ENCODE measurements at regions not wholly inside any gene's neighbourhood (a gene's known extent, or its start where the extent isn't known, plus 50 kb on each side); places are given as distances from the start of the nearest gene placed in this dataset.

DNA sequence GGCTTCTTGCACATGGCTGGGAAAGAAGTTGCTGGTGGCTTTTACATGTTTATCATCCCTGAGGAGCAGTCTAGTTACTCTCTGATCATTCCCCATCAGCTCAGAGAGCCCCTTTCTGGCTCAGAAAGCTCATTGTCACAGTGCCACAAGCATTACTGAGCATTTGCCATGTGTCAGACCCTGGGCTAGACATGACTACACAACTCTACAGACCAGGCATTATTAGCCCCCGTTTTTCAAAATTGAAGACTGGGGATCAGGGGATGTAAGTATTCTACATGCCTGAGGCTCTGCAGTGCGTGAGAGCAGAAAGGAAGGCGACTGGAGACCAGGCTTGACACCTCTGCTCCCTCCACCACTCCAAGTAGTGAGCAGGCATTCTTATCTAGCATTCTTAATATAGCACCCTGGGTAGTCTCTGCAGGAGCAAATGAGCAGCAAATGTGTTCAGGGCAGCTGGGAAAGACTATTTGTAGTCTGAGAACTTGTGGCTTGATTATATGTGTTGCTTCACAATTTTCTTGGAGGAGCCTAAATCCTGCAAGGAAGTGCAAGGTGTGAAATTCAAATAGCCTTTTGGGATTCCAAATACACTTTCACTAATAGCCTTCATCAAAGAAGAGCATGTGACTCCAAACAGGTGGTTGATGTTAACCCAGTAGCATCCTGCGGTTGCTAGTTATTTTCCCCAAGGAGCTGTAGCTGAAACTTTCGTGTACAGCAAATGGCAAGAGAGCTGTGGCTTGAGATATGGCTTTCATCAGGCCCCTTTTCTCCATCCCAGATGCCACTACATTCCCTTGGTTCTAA is 143.2 kb downstream of the DDX1 start:
- peak overlapping the region in 9 of 11 experiments; percentile 6 to 87 (median 66); a peak in 16 of 22 replicates for H3K4me2 ChIP-seq

DNA sequence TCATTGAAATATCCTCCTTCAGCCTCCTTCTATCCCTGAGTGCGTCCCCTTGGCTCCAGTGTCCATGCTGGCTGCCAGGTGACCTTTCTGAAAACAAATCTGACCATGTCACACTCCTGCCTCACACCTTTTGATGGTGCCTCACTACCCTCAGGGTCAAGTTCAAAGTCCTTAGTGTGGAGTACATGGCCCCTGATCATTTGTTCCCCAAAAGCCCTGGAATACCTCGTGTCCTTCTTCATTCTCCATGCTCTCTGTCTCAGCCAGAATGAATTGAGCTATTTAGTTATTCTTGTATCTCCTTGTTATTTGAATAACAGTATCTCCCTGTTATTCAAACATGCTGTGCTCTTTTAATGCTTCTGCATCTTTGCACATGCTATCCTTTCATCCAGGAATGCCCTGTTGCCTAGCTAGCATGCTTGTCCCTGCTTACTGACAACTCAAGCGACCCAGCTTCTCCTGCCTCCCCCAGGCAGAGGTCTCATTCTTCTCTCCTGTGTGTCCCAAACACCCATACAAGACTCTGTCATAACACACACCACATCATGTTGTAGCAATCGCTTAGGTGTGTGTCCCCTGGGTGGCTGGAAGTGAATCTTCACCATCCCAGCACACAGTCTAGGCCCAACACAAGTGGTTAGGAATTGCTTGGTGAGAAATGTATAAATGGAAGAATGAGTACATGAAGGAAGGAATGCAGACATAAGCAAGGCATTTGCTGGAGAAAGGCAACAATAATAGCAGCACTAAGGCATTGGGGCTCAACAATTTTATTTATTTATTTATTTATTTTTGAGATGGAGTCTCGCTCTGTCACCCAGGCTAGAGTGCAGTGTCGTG is 144.0 kb downstream of the DDX1 start:
- Histone ChIP-seq H4K20me1 (peaks cover 0 to 9% (median 0%) of the 10 kb centered on the region in 11 experiments; a peak in 4 of 22 replicates), H3K4me2 (peak overlapping the region in 9 of 11 experiments; percentile 6 to 87 (median 66); a peak in 16 of 22 replicates), H3K27ac (no peak overlapping the region), H3K9me3 (replicated peaks in 1 of 11) (peaks cover 0 to 16% (median 0%) of the 10 kb centered on the region in 11 experiments; a peak in 5 of 22 replicates), H3K4me3 (no peak overlapping the region), H3K9ac (no peak overlapping the region), H3K27me3 (peaks cover 0 to 7% (median 0%) of the 10 kb centered on the region in 11 experiments; a peak in 1 of 22 replicates), H3K36me3 (no peaks in the 10 kb centered on the region), H3K4me1 (peaks cover 21 to 54% (median 48%) of the 10 kb centered on the region in 10 experiments)
- TF ChIP-seq Cebpa-rat (IDR thresholded peaks at IDR 0.05): no peak

More for the DNA sequence above, 143.2 kb downstream of the DDX1 start:
- peaks cover 0 to 13% (median 0%) of the 10 kb centered on the region in 11 experiments; a peak in 4 of 22 replicates for H4K20me1 ChIP-seq
- H3K4me1 ChIP-seq: peaks cover 30 to 62% (median 56%) of the 10 kb centered on the region in 10 experiments
- no peak overlapping the region for H3K9ac ChIP-seq
- no peak overlapping the region for H3K4me3 ChIP-seq
- H3K27me3 ChIP-seq: peaks cover 0 to 7% (median 0%) of the 10 kb centered on the region in 11 experiments; a peak in 1 of 22 replicates
- peaks cover 0 to 14% (median 0%) of the 10 kb centered on the region in 11 experiments; a peak in 4 of 22 replicates for H3K9me3 ChIP-seq (replicated peaks in 1 of 11)
- no peaks in the 10 kb centered on the region for H3K36me3 ChIP-seq
- peak in 1 of 11 experiments; percentile 16; a peak in 1 of 22 replicates for TF ChIP-seq Cebpa-rat (IDR thresholded peaks at IDR 0.05)
- H3K27ac ChIP-seq: no peak overlapping the region

DNA sequence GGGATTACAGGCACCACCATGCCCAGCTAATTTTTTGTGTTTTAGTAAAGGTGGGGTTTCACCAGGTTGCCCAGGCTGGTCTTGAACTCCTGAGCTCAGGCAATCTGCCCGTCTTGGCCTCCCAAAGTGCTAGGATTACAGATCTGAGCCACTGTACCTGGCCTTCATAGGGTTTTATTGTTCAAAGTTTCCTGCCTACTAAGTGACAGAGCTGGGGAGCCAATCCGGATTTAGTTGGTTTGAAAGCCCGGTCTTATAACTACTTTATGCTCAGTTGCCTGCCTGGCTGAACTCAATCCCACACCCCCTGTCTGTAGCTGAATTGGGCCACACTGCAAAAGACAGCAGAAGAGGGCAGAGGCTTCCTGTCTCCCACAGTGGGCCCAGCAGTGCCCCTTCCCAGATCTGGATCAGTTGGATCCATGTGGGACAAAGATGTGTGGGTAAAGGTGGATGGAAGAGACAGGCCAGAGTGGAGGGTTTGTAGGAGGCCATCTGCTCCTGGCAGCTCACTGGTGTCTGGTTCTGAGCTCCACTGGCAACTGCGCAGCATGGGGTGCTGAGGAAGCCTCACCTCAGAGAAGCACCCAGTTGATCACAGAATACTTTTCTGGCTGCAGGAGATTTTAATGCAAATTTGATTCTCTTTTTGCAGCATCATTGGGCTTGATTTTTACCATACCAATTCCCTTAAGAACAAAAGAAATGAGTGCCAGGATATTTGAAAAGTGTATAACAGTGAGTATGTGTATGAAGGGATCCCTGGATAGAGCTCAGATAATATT is 144.9 kb downstream of the DDX1 start:
- Histone ChIP-seq H3K27me3 (peaks cover 0 to 7% (median 0%) of the 10 kb centered on the region in 11 experiments; a peak in 1 of 22 replicates), H3K4me2 (no peak overlapping the region), H3K9ac (no peak overlapping the region), H3K4me3 (no peak overlapping the region), H3K9me3 (replicated peaks in 1 of 11) (peaks cover 0 to 25% (median 0%) of the 10 kb centered on the region in 11 experiments; a peak in 7 of 22 replicates), H3K4me1 (peaks cover 13 to 45% (median 39%) of the 10 kb centered on the region in 10 experiments), H3K27ac (no peak overlapping the region), H4K20me1 (0 out of 22 replicates have a peak, but pooled peaks cover 0 to under 1% (median 0%) of the 10 kb centered on the region in 11 experiments), H3K36me3 (no peaks in the 10 kb centered on the region)
- no peak for TF ChIP-seq Cebpa-rat (IDR thresholded peaks at IDR 0.05)

DNA sequence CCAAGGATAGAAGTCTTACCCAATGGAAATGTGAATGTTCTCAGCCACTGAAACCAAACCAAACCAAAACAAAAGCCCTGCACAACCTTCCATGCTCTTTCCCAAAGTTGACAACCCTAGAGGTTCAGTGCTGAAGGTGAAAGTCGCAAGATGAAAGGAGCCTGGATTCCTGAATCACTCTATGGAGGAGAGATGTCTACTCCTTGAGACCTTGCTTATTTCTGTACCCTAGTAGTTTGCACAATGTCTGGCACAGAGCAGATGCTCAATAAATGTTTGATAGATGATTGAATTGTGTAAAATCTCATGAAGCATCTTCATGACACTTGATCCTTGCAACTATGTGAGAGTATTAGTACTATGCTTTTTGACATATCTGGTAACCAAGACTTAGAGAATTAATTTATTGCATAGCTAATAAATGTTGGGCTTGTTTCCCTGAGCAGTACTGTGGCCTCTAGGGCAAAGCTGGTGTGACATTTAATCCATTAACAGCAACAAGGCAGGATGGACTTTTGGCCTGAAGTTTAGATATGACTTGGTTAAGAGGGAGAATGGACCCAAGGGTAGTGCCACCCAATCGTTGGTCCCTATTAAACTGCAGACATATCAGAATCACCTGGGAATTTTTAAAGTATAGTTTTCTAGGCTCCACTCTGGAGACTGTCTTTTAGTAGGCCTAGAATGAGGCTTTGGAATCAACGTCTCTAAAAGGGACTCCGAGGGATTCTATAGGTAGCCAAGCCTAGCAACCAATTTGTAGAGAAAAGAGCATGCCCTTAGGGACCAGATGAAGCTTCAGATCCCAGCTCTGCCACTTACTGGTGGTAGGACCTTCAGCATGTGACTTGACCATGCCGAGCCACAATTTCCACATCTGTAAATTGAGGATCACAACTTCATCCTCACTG is 145.9 kb downstream of the DDX1 start:
- H3K27me3 ChIP-seq: peaks cover 0 to 7% (median 0%) of the 10 kb centered on the region in 11 experiments; a peak in 1 of 22 replicates
- H3K4me2 ChIP-seq: no peak overlapping the region
- no peaks in the 10 kb centered on the region for H3K36me3 ChIP-seq
- TF ChIP-seq Cebpa-rat (IDR thresholded peaks at IDR 0.05): no peak
- no peak overlapping the region for H3K27ac ChIP-seq
- H3K4me3 ChIP-seq: no peak overlapping the region
- H3K4me1 ChIP-seq: peaks cover 3 to 35% (median 29%) of the 10 kb centered on the region in 10 experiments
- no peak overlapping the region for H3K9ac ChIP-seq
- no peaks in the 10 kb centered on the region for H4K20me1 ChIP-seq
- H3K9me3 ChIP-seq (replicated peaks in 1 of 11): peaks cover 0 to 35% (median 0%) of the 10 kb centered on the region in 11 experiments; a peak in 7 of 22 replicates

DNA sequence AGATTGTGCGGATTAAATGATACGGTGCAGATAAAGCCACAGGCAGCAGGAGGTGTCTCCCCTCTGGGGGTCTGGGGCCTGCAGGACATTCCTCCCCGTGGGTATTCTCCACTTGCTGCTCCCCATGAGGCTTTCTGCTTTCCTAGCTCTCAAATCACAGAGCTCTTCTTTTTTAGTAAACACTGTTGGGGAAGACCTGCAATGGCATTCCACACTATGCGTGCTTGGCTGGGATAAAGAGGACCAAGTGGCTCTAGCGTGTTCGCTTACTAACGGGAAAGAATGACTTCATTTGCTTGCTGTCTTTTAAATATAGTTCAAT is 146.5 kb downstream of the DDX1 start:
- no peaks in the 10 kb centered on the region for H4K20me1 ChIP-seq
- H3K9me3 ChIP-seq (replicated peaks in 1 of 11): peaks cover 0 to 35% (median 0%) of the 10 kb centered on the region in 11 experiments; a peak in 7 of 22 replicates
- H3K4me1 ChIP-seq: peaks cover 0 to 29% (median 23%) of the 10 kb centered on the region in 10 experiments; a peak in 14 of 20 replicates
- no peak for TF ChIP-seq Cebpa-rat (IDR thresholded peaks at IDR 0.05)
- H3K4me2 ChIP-seq: no peak overlapping the region
- H3K9ac ChIP-seq: no peak overlapping the region
- no peak overlapping the region for H3K4me3 ChIP-seq
- H3K27me3 ChIP-seq: peaks cover 0 to 7% (median 0%) of the 10 kb centered on the region in 11 experiments; a peak in 1 of 22 replicates
- no peak overlapping the region for H3K27ac ChIP-seq
- H3K36me3 ChIP-seq: no peaks in the 10 kb centered on the region

DNA sequence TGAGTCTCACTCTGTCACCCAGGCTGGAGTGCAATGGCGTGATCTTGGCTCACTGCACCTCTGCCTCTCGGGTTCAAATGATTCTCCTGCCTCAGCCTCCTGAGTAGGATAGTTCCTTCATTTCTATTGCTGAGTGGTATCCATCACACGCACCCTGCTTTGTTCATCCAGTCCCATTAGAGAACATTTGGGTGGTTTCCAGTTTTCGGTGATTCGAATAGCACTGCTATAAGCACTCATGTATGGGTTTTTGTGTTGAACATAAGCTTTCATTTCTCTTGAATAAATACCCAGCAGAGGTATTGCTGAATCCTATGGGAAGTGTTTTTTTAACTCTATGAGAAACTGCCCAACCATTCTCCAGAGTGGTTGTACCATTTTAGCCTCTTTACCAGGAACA is 147.3 kb downstream of the DDX1 start:
- H3K36me3 ChIP-seq: no peaks in the 10 kb centered on the region
- no peak overlapping the region for H3K4me2 ChIP-seq
- peaks cover 0 to 7% (median 0%) of the 10 kb centered on the region in 11 experiments; a peak in 1 of 22 replicates for H3K27me3 ChIP-seq
- H3K9me3 ChIP-seq (replicated peaks in 1 of 11): peaks cover 0 to 35% (median 0%) of the 10 kb centered on the region in 11 experiments; a peak in 7 of 22 replicates
- no peak overlapping the region for H3K4me3 ChIP-seq
- no peak overlapping the region for H3K27ac ChIP-seq
- H4K20me1 ChIP-seq: no peaks in the 10 kb centered on the region
- H3K9ac ChIP-seq: no peak overlapping the region
- H3K4me1 ChIP-seq: peaks cover 0 to 22% (median 21%) of the 10 kb centered on the region in 10 experiments; a peak in 14 of 20 replicates
- TF ChIP-seq Cebpa-rat (IDR thresholded peaks at IDR 0.05): no peak

DNA sequence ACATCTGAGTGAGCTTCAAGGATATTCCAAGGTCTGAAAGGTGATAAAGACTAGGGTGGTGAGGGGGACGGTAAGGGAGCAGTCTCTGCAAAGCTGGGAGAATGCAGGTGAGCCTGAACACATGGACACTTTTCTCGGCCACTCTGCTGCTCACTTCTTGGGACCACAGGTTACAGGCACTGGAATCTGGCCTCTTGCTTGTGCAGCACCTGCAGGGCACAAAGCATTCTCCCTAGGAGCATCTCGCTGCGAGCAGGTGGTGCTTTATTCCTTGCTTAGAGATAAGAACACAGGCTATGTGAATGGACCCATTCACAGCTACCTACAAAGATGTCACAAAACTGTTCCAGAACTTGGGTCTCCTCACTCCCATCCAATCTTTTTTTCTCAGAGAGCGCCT is 153.2 kb downstream of the DDX1 start:
- H3K4me1 ChIP-seq: no peaks in the 10 kb centered on the region
- no peak overlapping the region for H3K4me3 ChIP-seq
- TF ChIP-seq Cebpa-rat (IDR thresholded peaks at IDR 0.05): no peak
- H3K36me3 ChIP-seq: no peaks in the 10 kb centered on the region
- peaks cover 0 to 21% (median 0%) of the 10 kb centered on the region in 11 experiments; a peak in 3 of 22 replicates for H3K9me3 ChIP-seq (replicated peaks in 1 of 11)
- no peak overlapping the region for H3K27ac ChIP-seq
- H3K27me3 ChIP-seq: no peaks in the 10 kb centered on the region
- no peak overlapping the region for H3K9ac ChIP-seq
- no peak overlapping the region for H3K4me2 ChIP-seq
- no peaks in the 10 kb centered on the region for H4K20me1 ChIP-seq
